ENCODE measurements at regions not wholly inside any gene's neighbourhood (a gene's known extent, or its start where the extent isn't known, plus 50 kb on each side); places are given as distances from the start of the nearest gene placed in this dataset.

GRCh38 chrX:96052078-96052477 is 632.6 kb upstream of the DIAPH2 start:
- TF ChIP-seq CTCF (IDR thresholded peaks at IDR 0.05) = no peak
- no peak for TF ChIP-seq POLR2A (IDR thresholded peaks at IDR 0.05)

Data from adrenal gland (tissue), 5 donors.